ENCODE measurements at regions not wholly inside any gene's neighbourhood (a gene's known extent, or its start where the extent isn't known, plus 50 kb on each side); places are given as distances from the start of the nearest gene placed in this dataset.

DNA sequence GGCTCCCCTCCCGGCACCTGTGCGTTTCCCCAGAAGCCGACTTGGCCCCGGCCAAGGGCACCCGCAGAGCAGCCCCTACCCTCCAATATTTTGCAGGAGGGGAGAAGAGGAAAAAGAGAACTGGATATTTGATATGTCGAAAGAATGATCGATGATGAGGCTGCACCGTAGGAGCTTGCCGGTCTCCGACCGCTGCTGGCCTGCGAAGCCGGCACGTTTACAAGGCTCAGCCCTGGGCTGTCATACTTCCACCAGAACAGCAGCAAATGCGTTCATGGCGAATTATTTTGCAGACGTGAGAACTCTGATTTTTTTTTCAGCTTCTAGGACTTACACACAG lies 296.7 kb downstream of the TFAP2C start:
- no peak for DNase-seq (ENCODE audit: low read depth)
- TF ChIP-seq, protein P1, sequence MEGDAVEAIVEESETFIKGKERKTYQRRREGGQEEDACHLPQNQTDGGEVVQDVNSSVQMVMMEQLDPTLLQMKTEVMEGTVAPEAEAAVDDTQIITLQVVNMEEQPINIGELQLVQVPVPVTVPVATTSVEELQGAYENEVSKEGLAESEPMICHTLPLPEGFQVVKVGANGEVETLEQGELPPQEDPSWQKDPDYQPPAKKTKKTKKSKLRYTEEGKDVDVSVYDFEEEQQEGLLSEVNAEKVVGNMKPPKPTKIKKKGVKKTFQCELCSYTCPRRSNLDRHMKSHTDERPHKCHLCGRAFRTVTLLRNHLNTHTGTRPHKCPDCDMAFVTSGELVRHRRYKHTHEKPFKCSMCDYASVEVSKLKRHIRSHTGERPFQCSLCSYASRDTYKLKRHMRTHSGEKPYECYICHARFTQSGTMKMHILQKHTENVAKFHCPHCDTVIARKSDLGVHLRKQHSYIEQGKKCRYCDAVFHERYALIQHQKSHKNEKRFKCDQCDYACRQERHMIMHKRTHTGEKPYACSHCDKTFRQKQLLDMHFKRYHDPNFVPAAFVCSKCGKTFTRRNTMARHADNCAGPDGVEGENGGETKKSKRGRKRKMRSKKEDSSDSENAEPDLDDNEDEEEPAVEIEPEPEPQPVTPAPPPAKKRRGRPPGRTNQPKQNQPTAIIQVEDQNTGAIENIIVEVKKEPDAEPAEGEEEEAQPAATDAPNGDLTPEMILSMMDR (IDR thresholded peaks at IDR 0.05; ENCODE audit: control insufficient read depth, insufficient read depth, low read depth, low read length, missing control alignments) = no peak
- peak overlapping the region; percentile 15 for H3K4me3 ChIP-seq (ENCODE audit: control insufficient read depth, low read depth, low read length)

DNA sequence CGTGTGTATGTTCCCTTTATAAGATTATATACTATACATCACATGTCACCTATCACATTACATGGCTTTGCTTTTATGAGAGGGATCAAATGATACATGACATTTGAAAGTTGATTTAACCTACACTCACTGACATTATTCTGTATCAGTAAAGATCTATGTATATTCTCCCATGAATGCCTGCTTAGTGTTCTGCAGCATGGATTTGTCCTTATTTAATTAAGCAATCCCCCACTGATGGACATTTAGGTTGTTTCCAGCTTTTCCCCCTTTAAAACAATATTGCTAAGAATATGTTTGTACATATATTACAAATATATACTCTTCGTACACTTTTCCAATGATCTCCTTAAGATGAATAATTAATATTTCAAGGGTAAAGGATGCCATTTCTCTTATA lies 297.4 kb downstream of the TFAP2C start:
- TF ChIP-seq, protein P1 (IDR thresholded peaks at IDR 0.05; ENCODE audit: control insufficient read depth, insufficient read depth, low read depth, low read length, missing control alignments) = no peak
- no peak for DNase-seq (ENCODE audit: low read depth)
- no peak overlapping the region for H3K4me3 ChIP-seq (ENCODE audit: control insufficient read depth, low read depth, low read length)

DNA sequence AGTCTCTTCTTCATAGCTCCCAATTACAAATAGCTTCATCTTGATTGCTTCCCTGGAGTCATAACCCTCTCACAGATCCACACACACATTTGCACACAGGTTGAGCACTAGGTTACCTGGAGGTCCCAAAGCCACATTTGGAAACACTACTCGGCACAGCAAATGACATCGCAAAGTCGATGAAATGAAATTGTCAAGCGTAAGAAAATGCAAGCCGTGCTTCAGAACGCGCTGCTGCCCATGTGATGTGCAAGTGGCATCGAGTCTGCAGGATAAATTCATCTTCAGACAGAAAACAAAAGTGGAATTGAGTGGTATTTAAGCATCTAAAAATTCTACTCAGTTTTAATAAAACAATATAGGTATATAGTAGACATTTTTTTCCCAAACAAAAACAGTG lies 298.0 kb downstream of the TFAP2C start:
- TF ChIP-seq, protein P1 (IDR thresholded peaks at IDR 0.05; ENCODE audit: control insufficient read depth, insufficient read depth, low read depth, low read length, missing control alignments) = no peak
- no peak for DNase-seq (ENCODE audit: low read depth)
- H3K4me3 ChIP-seq (ENCODE audit: control insufficient read depth, low read depth, low read length) = no peak overlapping the region

DNA sequence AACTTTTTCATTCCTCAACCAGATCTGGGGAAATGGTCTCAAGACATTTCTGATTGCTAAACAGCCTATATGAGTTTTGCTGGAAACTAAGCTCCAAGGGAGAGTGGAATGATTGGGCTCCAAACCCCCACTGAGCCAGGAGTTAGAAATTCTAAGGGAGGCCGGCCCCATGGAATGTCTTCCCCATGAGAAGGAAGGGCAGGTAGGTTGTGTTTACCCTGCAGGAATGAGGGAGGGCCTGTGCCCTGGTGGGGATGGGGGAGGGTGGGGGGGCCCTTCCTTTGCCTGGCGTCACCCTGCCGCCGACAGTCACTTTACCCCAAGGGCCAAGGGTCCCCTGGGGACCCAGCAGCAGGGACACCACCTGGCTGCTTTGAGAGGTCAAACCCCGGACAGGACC lies 298.9 kb downstream of the TFAP2C start:
- no peak overlapping the region for H3K4me3 ChIP-seq (ENCODE audit: control insufficient read depth, low read depth, low read length)
- DNase-seq (ENCODE audit: low read depth) = no peak
- TF ChIP-seq, protein P1 (IDR thresholded peaks at IDR 0.05; ENCODE audit: control insufficient read depth, insufficient read depth, low read depth, low read length, missing control alignments) = no peak

DNA sequence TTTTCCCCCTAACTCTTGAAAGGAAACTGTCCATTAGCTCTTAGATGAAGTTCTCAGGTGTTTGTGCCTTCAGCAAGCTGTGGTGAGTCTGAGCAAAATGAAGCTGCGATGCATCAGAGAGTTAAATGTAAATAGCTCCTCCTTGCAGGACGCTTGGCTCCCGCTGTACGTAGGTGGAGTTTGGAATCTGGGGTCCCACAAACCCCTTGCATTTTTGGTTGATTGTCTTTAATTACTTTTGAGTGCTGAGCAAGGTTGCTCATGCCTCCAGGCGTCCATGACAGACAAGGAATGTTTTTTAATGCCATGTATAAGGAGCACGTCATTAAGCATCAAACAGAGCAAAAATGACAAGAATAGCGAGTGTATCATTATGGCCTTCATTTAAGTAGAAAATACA lies 300.5 kb downstream of the TFAP2C start:
- TF ChIP-seq, protein P1 (IDR thresholded peaks at IDR 0.05; ENCODE audit: control insufficient read depth, insufficient read depth, low read depth, low read length, missing control alignments) = no peak
- no peak for DNase-seq (ENCODE audit: low read depth)
- no peak overlapping the region for H3K4me3 ChIP-seq (ENCODE audit: control insufficient read depth, low read depth, low read length)

DNA sequence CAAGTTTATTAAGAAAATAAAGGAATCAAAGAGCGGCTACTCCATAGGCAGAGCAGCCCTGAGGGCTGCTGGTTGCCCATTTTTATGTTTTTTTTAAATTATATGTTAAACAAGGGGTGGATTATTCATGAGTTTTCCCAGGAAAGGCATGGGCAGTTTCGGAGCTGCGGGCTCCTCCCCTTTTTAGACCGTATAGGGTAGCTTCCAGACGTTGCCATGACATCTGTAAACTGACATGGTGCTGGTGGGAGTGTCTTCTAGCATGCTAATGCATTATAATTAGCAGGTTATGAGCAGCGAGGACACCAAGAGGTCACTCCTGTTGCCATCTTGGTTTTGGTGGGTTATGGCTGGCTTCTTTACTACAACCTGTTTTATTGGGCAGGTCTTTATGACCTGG lies 301.8 kb downstream of the TFAP2C start:
- TF ChIP-seq, protein P1 (IDR thresholded peaks at IDR 0.05; ENCODE audit: control insufficient read depth, insufficient read depth, low read depth, low read length, missing control alignments) = no peak
- DNase-seq (ENCODE audit: low read depth) = no peak
- H3K4me3 ChIP-seq (ENCODE audit: control insufficient read depth, low read depth, low read length) = no peak overlapping the region

All from AG09309 (cell line).